GM18508 (cell line): ENCODE measurements at regions not wholly inside any gene's neighbourhood (a gene's known extent, or its start where the extent isn't known, plus 50 kb on each side); places are given as distances from the start of the nearest gene placed in this dataset.

Source experiments
- ATAC-seq: cut with Tn5 transposase; IDR thresholded peaks from one replicate; pipeline ENCODE4 v1.9.1; 2021; ENCODE audit warnings: moderate number of reproducible peaks; ENCODE audit not compliant: insufficient read depth, unreplicated experiment

- ATAC-seq = no peak
Observed at GRCh38 chr6:2507521-2508037, 243.1 kb downstream of the MYLK4 start.

GRCh38 chr6:2507016-2507415, 243.7 kb downstream of the MYLK4 start:
- no peak for ATAC-seq

- no peak for ATAC-seq
Observed at GRCh38 chr6:2505624-2506023, 245.1 kb downstream of the MYLK4 start.

GRCh38 chr6:2504495-2505064, 246.1 kb downstream of the MYLK4 start:
- ATAC-seq = no peak

GRCh38 chr6:2503816-2504494, 246.8 kb downstream of the MYLK4 start:
- ATAC-seq = no peak

GRCh38 chr6:2502998-2503674, 247.6 kb downstream of the MYLK4 start:
- ATAC-seq = no peak

- no peak for ATAC-seq
Observed at GRCh38 chr6:2502096-2502997, 248.4 kb downstream of the MYLK4 start.

- no peak for ATAC-seq
Observed at GRCh38 chr6:2497922-2498623, 252.6 kb downstream of the MYLK4 start.

- ATAC-seq = no peak
Observed at GRCh38 chr6:2496291-2496690, 250.9 kb upstream of the GMDS start.

GRCh38 chr6:2492686-2493523, 247.5 kb upstream of the GMDS start:
- no peak for ATAC-seq

- ATAC-seq = no peak
Observed at GRCh38 chr6:2491137-2491536, 245.7 kb upstream of the GMDS start.

GRCh38 chr6:2488578-2488977, 243.2 kb upstream of the GMDS start:
- ATAC-seq = no peak

- ATAC-seq = no peak
Observed at GRCh38 chr6:2485116-2485515, 239.7 kb upstream of the GMDS start.

GRCh38 chr6:2482773-2483172, 237.4 kb upstream of the GMDS start:
- no peak for ATAC-seq

GRCh38 chr6:2481307-2481706, 235.9 kb upstream of the GMDS start:
- ATAC-seq = no peak

GRCh38 chr6:2480267-2480966, 235.0 kb upstream of the GMDS start:
- ATAC-seq = no peak

GRCh38 chr6:2478200-2478599, 232.8 kb upstream of the GMDS start:
- no peak for ATAC-seq

GRCh38 chr6:2477666-2478065, 232.3 kb upstream of the GMDS start:
- no peak for ATAC-seq
